ENCODE measurements at regions not wholly inside any gene's neighbourhood (a gene's known extent, or its start where the extent isn't known, plus 50 kb on each side); places are given as distances from the start of the nearest gene placed in this dataset.

- TF ChIP-seq CTCF (tag by site-specific recombination; IDR thresholded peaks at IDR 0.05) = no peak
- TF ChIP-seq ZNF510 (tag by site-specific recombination; IDR thresholded peaks at IDR 0.05; ENCODE audit: insufficient replicate concordance) = no peak
Measured at GRCh38 chr2:16034151-16034974, 94.0 kb downstream of the MYCN start.
